B cell (primary cell): ENCODE measurements at regions not wholly inside any gene's neighbourhood (a gene's known extent, or its start where the extent isn't known, plus 50 kb on each side); places are given as distances from the start of the nearest gene placed in this dataset.

Experiments
- ATAC-seq: fragments of 200-7000 bp; cut with Tn5 transposase; one replicate; pipeline ENCODE4 v1.10.0; 2021; ENCODE audit warnings: low read depth, mild to moderate bottlenecking, moderate number of reproducible peaks, moderate library complexity
- CTCF ChIA-PET: fragments of 350-600 bp; sonication (Branson Sonifier 250); formaldehyde crosslinking; loops from one replicate; lab custom pipeline; 2021; ENCODE audit warnings: antibody characterized with exemption, inconsistent platforms; lab: Charles Lee
- POLR2A ChIA-PET: fragments of 350-600 bp; sonication (Branson Sonifier 250); formaldehyde crosslinking; loops from one replicate; lab custom pipeline; 2021; ENCODE audit warnings: antibody characterized with exemption; lab: Charles Lee
- DNase-seq: peaks from one replicate; pipeline ENCODE4 v3.0.0; 2013
- H2AFZ ChIP-seq: 2 replicates; pipeline ENCODE4 v1.6.1; 2012; ENCODE audit warnings: mild to moderate bottlenecking, low read depth, low read length; ENCODE audit not compliant: insufficient read depth, poor library complexity, severe bottlenecking
- H3K27ac ChIP-seq, 2 donors: 1 replicate in 1 of 2; 2 replicates in 1 of 2; pipeline ENCODE4 v1.5.1; 2012 to 2013; ENCODE audit warnings: low read length in 2 of 2, mild to moderate bottlenecking in 2 of 2, moderate library complexity in 1 of 2
- H3K27me3 ChIP-seq, 4 experiments: fragments of 200-600 bp in 1 of 4; sonication (generic) in 1 of 4; replicated peaks in 1 of 4; 1 replicate in 2 of 4; 2 replicates in 2 of 4; pipeline versions ENCODE4 v1.6.1 to v1.7.0; 2013 to 2016; ENCODE audit warnings: low read length in 3 of 4, mild to moderate bottlenecking in 2 of 4, mixed read lengths in 1 of 4, moderate library complexity in 1 of 4; ENCODE audit not compliant: insufficient read depth in 4 of 4, control insufficient read depth in 3 of 4; ENCODE audit errors: control extremely low read depth in 1 of 4
- H3K36me3 ChIP-seq, 2 experiments: replicated peaks in 1 of 2; 1 replicate in 1 of 2; 2 replicates in 1 of 2; pipeline versions ENCODE4 v1.6.1 to v1.7.1; 2013; ENCODE audit warnings: low read length in 1 of 2; ENCODE audit not compliant: insufficient read depth in 2 of 2, control insufficient read depth in 1 of 2; ENCODE audit errors: control extremely low read depth in 1 of 2, extremely low read depth in 1 of 2
- H3K4me1 ChIP-seq, 2 donors: fragments of 200-600 bp in 1 of 2; sonication (generic) in 1 of 2; 1 replicate in 1 of 2; 2 replicates in 1 of 2; pipeline versions ENCODE4 v1.5.1 to v1.6.1; 2013 to 2017; ENCODE audit warnings: low read length in 2 of 2; ENCODE audit not compliant: control insufficient read depth in 2 of 2, insufficient read depth in 2 of 2
- H3K4me2 ChIP-seq: replicated peaks from 2 replicates; pipeline ENCODE3; 2012; ENCODE audit warnings: mild to moderate bottlenecking, low read depth, low read length; ENCODE audit not compliant: poor library complexity, severe bottlenecking
- H3K4me3 ChIP-seq, 5 experiments: fragments of 200-600 bp in 1 of 5; sonication (generic) in 1 of 5; 1 replicate in 3 of 5; 2 replicates in 2 of 5; pipeline versions ENCODE4 v1.5.1 to v1.7.0; 2011 to 2016; ENCODE audit warnings: low read length in 4 of 5, mild to moderate bottlenecking in 4 of 5, low read depth in 2 of 5, control low read depth in 1 of 5, moderate library complexity in 1 of 5; ENCODE audit not compliant: insufficient read depth in 1 of 5; ENCODE audit errors: control extremely low read depth in 1 of 5, extremely low read depth in 1 of 5
- H3K79me2 ChIP-seq: fragments of 200-600 bp; sonication (generic); one replicate; pipeline ENCODE4 v1.6.0; 2016; ENCODE audit warnings: low read length; ENCODE audit not compliant: control insufficient read depth, insufficient read depth
- H3K9ac ChIP-seq: fragments of 200-600 bp; sonication (generic); 2 replicates; pipeline ENCODE4 v1.6.1; 2017; ENCODE audit warnings: mild to moderate bottlenecking, low read length, moderate library complexity
- H3K9me3 ChIP-seq, 3 donors: one replicate each; pipeline versions ENCODE4 v1.6.1 to v1.7.1; 2013; ENCODE audit warnings: low read length in 2 of 3; ENCODE audit not compliant: control insufficient read depth in 2 of 3, insufficient read depth in 1 of 3; ENCODE audit errors: control extremely low read depth in 1 of 3
- H4K20me1 ChIP-seq: 2 replicates; pipeline ENCODE4 v1.6.0; 2012; ENCODE audit warnings: mild to moderate bottlenecking, low read length; ENCODE audit not compliant: insufficient read depth, control insufficient read depth, poor library complexity, severe bottlenecking
- H3K27ac Mint-ChIP-seq: one replicate; pipeline ENCODE4 v1.8.0; 2021; ENCODE audit warnings: mixed read lengths
- H3K27me3 Mint-ChIP-seq: one replicate; pipeline ENCODE4 v1.8.0; 2021; ENCODE audit warnings: mixed read lengths
- H3K4me1 Mint-ChIP-seq: one replicate; pipeline ENCODE4 v1.8.0; 2021; ENCODE audit warnings: mixed read lengths
- H3K4me3 Mint-ChIP-seq: one replicate; pipeline ENCODE4 v1.8.0; 2021; ENCODE audit warnings: mixed read lengths
- H3K9me3 Mint-ChIP-seq: one replicate; pipeline ENCODE4 v1.8.0; 2022; ENCODE audit warnings: mixed read lengths; ENCODE audit not compliant: insufficient read depth
- EZH2 ChIP-seq: IDR thresholded peaks from 2 replicates; pipeline ENCODE4 v1.6.1; 2012; ENCODE audit warnings: borderline replicate concordance, low read depth, mild to moderate bottlenecking, moderate library complexity, low read length; ENCODE audit not compliant: insufficient read depth, poor library complexity, severe bottlenecking
- WGBS: methylation state at CpG from one replicate; pipeline ENCODE4 v1.1.5; 2013; ENCODE audit warnings: missing lambda C conversion rate; ENCODE audit not compliant: insufficient coverage; 5-methylcytosine and 5-hydroxymethylcytosine counted together
- intact Hi-C: fragments of 100-400 bp; cut with micrococcal nuclease; formaldehyde crosslinking; loops from one replicate; pipeline ENCODE4 v1.10.0; 2022
- TF ChIP-seq, protein P1 (sequence below): fragments of 200-600 bp; IDR thresholded peaks from one replicate; pipeline ENCODE4 v1.8.0; 2022; ENCODE audit warnings: antibody characterized with exemption, mild to moderate bottlenecking

DNA sequence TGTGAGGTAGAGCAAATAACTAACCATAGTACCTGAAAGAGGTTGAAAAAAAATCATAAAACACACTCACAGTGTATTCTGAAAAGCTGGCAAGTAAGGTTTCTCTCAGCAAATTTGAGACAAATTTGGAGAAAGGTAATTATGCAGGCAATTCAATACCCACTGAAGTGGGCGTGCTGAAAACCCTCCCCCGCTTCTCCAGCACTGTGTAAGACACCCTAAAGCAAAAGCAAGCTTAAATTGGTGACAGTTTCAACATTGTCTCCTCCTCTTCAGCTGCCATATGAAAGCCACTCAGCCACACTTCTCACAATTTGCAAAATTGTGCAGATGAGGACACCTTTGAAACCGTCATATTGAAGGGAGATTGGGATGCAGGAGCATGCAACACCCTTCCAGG lies 322.3 kb upstream of the CDH6 start:
- Histone ChIP-seq H4K20me1 (no peaks in the 10 kb centered on the region), H3K4me1 (no peaks in the 10 kb centered on the region), H3K9ac (no peak overlapping the region), H3K9me3 (peaks cover 0 to 3% (median 0%) of the 10 kb centered on the region in 3 donors), H3K36me3 (no peaks in the 10 kb centered on the region), H3K4me3 (no peak overlapping the region), H3K4me2 (no peak overlapping the region), H3K27me3 (no peaks in the 10 kb centered on the region), H3K79me2 (no peaks in the 10 kb centered on the region), H3K27ac (no peak overlapping the region), H2AFZ (no peak overlapping the region)
- no peak for ATAC-seq
- peaks cover 4% of the 10 kb centered on the region for H3K9me3 Mint-ChIP-seq
- no peak overlapping the region for H3K4me3 Mint-ChIP-seq
- intact Hi-C loops, result no loop called here
- no peak for DNase-seq
- ChIA-PET CTCF (no interaction called here), POLR2A (no interaction called here)
- no peaks in the 10 kb centered on the region for H3K4me1 Mint-ChIP-seq
- TF ChIP-seq EZH2, result no peak
- TF ChIP-seq, protein P1, sequence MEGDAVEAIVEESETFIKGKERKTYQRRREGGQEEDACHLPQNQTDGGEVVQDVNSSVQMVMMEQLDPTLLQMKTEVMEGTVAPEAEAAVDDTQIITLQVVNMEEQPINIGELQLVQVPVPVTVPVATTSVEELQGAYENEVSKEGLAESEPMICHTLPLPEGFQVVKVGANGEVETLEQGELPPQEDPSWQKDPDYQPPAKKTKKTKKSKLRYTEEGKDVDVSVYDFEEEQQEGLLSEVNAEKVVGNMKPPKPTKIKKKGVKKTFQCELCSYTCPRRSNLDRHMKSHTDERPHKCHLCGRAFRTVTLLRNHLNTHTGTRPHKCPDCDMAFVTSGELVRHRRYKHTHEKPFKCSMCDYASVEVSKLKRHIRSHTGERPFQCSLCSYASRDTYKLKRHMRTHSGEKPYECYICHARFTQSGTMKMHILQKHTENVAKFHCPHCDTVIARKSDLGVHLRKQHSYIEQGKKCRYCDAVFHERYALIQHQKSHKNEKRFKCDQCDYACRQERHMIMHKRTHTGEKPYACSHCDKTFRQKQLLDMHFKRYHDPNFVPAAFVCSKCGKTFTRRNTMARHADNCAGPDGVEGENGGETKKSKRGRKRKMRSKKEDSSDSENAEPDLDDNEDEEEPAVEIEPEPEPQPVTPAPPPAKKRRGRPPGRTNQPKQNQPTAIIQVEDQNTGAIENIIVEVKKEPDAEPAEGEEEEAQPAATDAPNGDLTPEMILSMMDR, result no peak
- WGBS, result 40% methylated on average over 1 of the region's 3 CpGs
- H3K27me3 Mint-ChIP-seq, result no peaks in the 10 kb centered on the region
- H3K27ac Mint-ChIP-seq, result no peak overlapping the region

DNA sequence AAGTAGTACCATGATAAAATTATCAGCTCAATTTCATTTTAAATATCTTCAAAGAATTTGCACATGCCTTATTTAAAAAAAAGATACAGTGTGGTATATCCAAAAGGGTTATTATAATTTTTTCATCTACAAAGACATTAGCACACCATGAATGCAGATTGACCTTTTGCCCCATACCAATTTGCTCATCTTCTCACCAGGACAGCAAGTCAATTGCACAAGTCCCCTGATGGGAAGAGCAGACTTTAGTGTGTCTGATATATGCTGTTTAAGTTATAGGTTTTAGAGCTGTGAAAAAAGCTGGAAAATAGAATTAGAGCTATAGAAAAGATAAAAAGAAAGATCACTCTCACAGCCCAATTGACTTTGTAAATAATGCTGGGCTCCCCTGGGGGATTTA lies 325.8 kb upstream of the CDH6 start:
- intact Hi-C loops, result no loop called here
- no peak for DNase-seq
- Mint-ChIP-seq H3K4me1 (no peaks in the 10 kb centered on the region), H3K9me3 (peaks cover 2% of the 10 kb centered on the region), H3K4me3 (no peak overlapping the region), H3K27me3 (no peaks in the 10 kb centered on the region), H3K27ac (no peak overlapping the region)
- H3K79me2 ChIP-seq, result no peaks in the 10 kb centered on the region
- peaks cover 0 to 3% (median 0%) of the 10 kb centered on the region in 3 donors for H3K9me3 ChIP-seq
- H3K27ac ChIP-seq, result no peak overlapping the region
- ChIA-PET CTCF (no interaction called here), POLR2A (no interaction called here)
- no peaks in the 10 kb centered on the region for H4K20me1 ChIP-seq
- no peaks in the 10 kb centered on the region for H3K4me1 ChIP-seq
- no peak overlapping the region for H3K9ac ChIP-seq
- no peaks in the 10 kb centered on the region for H3K36me3 ChIP-seq
- H2AFZ ChIP-seq, result no peak overlapping the region
- no peaks in the 10 kb centered on the region for H3K27me3 ChIP-seq
- H3K4me2 ChIP-seq, result no peak overlapping the region
- ATAC-seq, result no peak
- H3K4me3 ChIP-seq, result no peak overlapping the region
- TF ChIP-seq, protein P1, result no peak
- no peak for TF ChIP-seq EZH2
